GM23338 (cell line): ENCODE measurements at regions not wholly inside any gene's neighbourhood (a gene's known extent, or its start where the extent isn't known, plus 50 kb on each side); places are given as distances from the start of the nearest gene placed in this dataset.

Experiments
- CTCF ChIP-seq, 2 experiments: fragments of 200-600 bp in 1 of 2; sonication (generic) in 1 of 2; conservative IDR thresholded peaks; 2 replicates each; pipeline versions ENCODE4 v1.5.1 to v1.6.1; 2016 to 2017; ENCODE audit warnings: antibody characterized with exemption in 2 of 2, low read depth in 2 of 2, mild to moderate bottlenecking in 2 of 2, moderate library complexity in 1 of 2
- EZH2 ChIP-seq: fragments of 200-600 bp; sonication (generic); IDR thresholded peaks from one replicate; pipeline ENCODE4 v1.8.0; 2017; ENCODE audit warnings: antibody characterized with exemption, mild to moderate bottlenecking, low read depth; ENCODE audit not compliant: unreplicated experiment
- EZH2phosphoT487 ChIP-seq: fragments of 200-600 bp; sonication (generic); IDR thresholded peaks from one replicate; pipeline ENCODE4 v1.8.1; 2018; ENCODE audit warnings: antibody characterized with exemption; ENCODE audit not compliant: unreplicated experiment
- JUNB ChIP-seq: IDR thresholded peaks from one replicate; pipeline ENCODE4 v1.6.1; 2016; ENCODE audit warnings: antibody characterized with exemption; ENCODE audit not compliant: unreplicated experiment
- POLR2AphosphoS5 ChIP-seq: IDR thresholded peaks from 2 replicates; pipeline ENCODE4 v1.6.1; 2016; ENCODE audit warnings: antibody characterized with exemption, low read depth
- REST ChIP-seq: IDR thresholded peaks from one replicate; pipeline ENCODE4 v1.6.1; 2018; ENCODE audit warnings: antibody characterized with exemption; ENCODE audit not compliant: unreplicated experiment

- no peak for TF ChIP-seq CTCF (conservative IDR thresholded peaks at IDR 0.05; ENCODE audit: low read depth in 2 of 2)
- no peak for TF ChIP-seq POLR2AphosphoS5
- no peak for TF ChIP-seq EZH2
- TF ChIP-seq JUNB: no peak
- no peak for TF ChIP-seq REST
- no peak for TF ChIP-seq EZH2phosphoT487
Observed at GRCh38 chr11:105215528-105215927, 76.0 kb upstream of the CARD18 start.
